Fibroblast of lung (primary cell): ENCODE measurements at regions not wholly inside any gene's neighbourhood (a gene's known extent, or its start where the extent isn't known, plus 50 kb on each side); places are given as distances from the start of the nearest gene placed in this dataset.

Source experiments
- EZH2 ChIP-seq: IDR thresholded peaks from 2 replicates; pipeline ENCODE4 v1.5.1; 2012; ENCODE audit warnings: low read length, control low read depth, mild to moderate bottlenecking; ENCODE audit errors: missing control alignments
- TF ChIP-seq, protein P1 (sequence below), 2 donors: IDR thresholded peaks in 1 of 2; conservative IDR thresholded peaks in 1 of 2; 1 replicate in 1 of 2; 2 replicates in 1 of 2; pipeline ENCODE4 v1.5.1; 2011 to 2012; ENCODE audit warnings: low read length in 2 of 2, control low read depth in 1 of 2, inconsistent platforms in 1 of 2, low read depth in 1 of 2, mild to moderate bottlenecking in 1 of 2

DNA sequence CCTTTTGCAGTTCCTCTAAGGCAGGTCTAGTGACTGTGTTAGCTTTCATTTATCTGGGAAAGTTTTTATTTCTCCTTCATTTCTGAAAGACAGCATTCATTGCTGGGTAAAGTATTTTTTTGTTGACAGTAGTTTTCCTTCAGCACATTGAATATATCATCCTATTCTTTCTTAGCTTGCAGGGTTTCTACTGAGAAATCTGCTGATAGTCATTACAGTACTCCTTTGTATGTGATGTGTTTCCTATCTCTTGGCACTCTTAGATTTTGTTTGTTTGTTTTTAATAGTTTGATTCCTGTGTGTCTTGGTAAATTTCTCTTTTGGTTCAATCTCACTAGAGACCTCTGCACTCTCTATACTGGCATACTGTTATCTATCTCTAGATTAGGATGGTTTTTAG is 1667.9 kb downstream of the SLITRK1 start:
- TF ChIP-seq, protein P1, sequence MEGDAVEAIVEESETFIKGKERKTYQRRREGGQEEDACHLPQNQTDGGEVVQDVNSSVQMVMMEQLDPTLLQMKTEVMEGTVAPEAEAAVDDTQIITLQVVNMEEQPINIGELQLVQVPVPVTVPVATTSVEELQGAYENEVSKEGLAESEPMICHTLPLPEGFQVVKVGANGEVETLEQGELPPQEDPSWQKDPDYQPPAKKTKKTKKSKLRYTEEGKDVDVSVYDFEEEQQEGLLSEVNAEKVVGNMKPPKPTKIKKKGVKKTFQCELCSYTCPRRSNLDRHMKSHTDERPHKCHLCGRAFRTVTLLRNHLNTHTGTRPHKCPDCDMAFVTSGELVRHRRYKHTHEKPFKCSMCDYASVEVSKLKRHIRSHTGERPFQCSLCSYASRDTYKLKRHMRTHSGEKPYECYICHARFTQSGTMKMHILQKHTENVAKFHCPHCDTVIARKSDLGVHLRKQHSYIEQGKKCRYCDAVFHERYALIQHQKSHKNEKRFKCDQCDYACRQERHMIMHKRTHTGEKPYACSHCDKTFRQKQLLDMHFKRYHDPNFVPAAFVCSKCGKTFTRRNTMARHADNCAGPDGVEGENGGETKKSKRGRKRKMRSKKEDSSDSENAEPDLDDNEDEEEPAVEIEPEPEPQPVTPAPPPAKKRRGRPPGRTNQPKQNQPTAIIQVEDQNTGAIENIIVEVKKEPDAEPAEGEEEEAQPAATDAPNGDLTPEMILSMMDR (conservative IDR thresholded peaks at IDR 0.05 in 1 of 2, IDR thresholded peaks at IDR 0.05 in 1 of 2; ENCODE audit: low read depth in 1 of 2, low read length in 2 of 2), result no peak
- no peak for TF ChIP-seq EZH2
